ENCODE measurements at regions not wholly inside any gene's neighbourhood (a gene's known extent, or its start where the extent isn't known, plus 50 kb on each side); places are given as distances from the start of the nearest gene placed in this dataset.
"Not testable (repeated sequence)": the region's sequence is repeated elsewhere in the genome, so short reads cannot be mapped to it uniquely, and the experiment has no call there.

DNA sequence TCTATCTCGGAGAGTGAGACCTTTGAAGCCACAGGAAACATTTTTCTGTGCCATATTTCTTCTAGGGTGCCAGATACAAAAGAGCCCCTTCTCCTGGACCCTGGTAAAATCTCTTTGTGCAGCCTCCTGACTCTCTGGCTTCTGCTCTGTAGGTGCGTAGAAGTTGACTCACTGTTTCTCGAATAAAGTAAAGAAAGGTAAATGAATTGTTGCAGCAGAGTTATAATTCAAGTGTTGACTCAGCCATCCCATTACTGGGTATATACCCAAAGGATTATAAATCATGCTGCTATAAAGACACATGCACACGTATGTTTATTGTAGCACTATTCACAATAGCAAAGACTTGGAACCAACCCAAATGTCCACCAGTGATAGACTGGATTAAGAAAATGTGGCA, 371.0 kb downstream of the OSTF1 start:
- DNase-seq (ENCODE audit: low read depth) = not testable (repeated sequence)

DNA sequence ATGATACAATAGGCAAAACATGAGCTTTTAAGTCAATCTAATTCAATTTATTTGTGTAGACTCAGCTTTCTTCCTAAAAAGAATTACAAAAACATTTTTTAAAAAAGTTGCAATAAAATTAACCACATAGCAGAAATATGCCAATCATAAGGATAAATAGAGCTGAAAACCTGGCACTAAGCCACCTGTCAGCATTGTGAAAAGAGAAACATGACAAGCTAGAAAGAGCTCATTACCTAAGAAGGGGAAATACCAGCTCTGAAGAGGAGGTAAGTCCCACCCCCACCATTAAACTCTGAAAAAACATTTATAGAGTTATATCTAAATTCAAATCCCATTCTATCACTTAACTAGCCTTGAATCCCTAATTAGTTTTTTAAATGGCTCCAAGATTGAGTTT, 372.9 kb downstream of the OSTF1 start:
- DNase-seq (ENCODE audit: low read depth) = no peak

DNA sequence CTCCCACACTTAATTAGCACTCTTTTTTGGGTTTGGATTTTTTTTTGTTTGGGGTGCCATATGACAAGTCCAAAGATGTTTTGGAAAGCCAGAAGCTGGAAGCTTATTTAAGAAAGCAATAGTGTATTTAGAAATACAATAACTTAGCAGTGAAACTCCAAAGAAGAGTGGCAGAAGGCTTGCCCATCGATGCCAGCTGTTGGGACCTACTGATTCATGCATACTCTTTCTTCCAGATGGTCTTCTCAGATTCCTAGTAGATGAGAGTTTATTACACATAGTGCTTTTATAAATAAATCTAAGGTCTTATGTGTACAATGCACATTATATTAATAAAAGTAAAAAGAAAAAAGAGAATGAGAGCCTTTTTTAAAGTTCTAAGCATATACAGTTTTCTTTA, 374.6 kb downstream of the OSTF1 start:
- DNase-seq (ENCODE audit: low read depth) = no peak

DNA sequence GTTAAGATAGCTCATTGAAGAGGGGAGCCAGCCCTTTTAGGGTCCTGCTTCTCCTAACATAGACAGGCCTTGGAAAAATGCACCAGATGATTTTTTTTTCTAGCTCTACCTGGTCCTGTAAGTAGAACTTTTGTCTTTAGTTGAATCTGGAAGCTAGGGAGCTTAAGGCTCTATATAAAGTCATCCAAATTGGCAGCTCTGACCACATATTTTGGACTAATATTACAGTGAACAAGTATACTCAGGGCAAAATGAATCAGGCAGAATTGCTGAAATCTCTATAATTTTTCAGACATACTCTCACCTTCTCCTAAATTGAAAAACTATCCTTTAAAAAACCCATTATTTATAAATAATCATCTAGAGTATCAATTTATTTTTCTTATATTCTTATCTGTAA, 375.6 kb downstream of the OSTF1 start:
- DNase-seq (ENCODE audit: low read depth) = no peak

DNA sequence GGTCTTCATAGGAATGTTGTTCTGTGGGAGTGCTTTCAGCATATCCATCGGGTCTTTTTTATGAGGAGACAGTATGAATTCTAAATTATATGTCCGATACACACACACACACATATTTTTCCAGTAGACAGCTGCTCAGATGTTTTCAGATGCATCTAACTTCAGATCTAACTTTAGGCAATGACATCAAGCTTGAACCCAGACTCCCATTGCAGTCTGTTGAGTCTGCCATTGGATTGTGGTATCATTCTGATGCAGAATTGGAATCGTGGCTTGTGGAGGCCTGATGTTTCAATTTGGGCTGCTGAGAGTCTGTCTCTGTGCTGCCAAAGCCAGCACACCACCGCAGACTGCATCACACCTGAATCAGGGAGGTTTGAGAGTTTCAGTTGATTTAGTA, 376.4 kb downstream of the OSTF1 start:
- no peak for DNase-seq (ENCODE audit: low read depth)

DNA sequence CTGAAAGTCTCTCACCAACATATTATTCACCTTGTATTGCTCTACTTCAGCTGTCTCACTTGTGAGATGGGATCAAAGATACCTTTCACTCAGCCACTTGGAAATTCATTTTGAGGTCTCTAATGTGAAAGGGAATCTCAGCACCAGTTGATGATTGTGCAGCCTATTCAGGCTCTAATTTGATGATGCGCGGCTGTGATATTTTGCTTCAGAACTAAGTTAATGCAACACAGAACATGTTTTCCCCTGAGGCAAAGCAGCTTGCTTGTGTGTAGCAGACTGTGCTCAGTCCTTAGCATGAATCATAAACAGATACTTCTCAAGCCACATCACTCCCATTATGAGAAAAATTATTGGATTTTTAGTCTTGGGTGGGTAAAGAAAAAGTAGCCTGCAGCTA, 378.8 kb downstream of the OSTF1 start:
- DNase-seq (ENCODE audit: low read depth) = peak; percentile 39

DNA sequence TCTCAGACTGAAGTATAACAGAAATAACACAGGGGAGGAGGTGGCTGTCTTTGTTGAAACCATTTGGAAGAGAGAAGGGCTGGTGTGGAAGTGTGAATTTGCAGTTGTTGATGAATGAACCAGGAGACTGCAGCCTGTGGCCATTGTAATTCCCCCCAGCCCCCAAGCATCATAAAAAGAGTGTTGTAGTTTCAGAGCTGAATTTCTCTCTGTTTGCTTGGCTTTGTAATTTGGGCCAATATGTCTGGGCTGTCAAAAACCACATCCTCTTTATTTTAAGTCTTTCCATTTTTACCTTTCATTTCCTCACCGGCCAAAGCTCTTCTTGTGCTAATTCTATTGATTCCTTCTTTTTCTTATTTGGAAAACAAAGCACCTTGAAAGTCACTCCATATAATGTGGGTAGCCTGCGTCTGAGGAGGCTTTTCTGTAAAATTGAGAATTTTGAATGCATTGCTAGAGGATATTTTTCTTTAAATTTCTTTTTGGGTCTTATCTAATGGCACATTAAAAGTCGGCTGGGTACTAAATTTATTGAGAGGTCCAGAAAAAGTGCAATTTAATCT, 383.3 kb downstream of the OSTF1 start:
- no peak for DNase-seq (ENCODE audit: low read depth)

DNA sequence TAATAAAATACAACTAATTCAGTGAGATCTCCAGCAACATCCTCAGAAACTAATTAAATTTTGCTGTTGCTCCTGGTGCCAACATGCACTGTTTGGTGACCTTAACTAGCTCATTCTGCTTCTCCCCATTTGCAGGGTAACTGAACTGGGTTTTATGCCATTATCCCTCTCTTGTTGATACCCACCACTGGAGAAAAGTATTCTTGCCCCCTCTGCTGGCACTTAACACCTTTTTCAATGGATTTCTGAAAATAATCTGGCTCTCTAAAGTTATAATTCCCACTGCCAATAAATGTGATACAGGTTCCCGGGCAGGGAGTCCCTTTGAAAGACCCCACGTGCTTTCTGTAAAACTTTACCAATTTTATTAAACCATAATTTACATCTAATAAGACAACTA, 394.3 kb downstream of the OSTF1 start:
- no peak for DNase-seq (ENCODE audit: low read depth)

DNA sequence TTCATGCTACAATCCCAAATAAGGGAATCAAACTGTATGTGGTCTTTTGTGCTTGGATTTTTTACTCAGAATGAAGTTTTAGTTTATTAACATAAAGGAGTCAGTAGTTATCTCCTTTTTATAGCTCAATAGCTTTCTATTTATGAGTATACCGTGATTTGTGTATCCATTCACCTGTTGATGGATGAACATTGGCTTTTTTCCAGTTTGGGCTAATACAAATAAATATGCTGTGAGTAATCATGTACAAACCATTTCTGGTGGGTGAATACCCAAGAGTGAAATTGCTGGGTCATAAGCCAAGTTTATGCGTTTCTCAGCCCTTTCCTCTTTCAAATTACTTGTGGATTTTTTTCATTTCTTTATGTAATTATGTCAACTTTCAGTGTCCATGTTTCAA, 395.3 kb downstream of the OSTF1 start:
- DNase-seq (ENCODE audit: low read depth) = peak; percentile 36

DNA sequence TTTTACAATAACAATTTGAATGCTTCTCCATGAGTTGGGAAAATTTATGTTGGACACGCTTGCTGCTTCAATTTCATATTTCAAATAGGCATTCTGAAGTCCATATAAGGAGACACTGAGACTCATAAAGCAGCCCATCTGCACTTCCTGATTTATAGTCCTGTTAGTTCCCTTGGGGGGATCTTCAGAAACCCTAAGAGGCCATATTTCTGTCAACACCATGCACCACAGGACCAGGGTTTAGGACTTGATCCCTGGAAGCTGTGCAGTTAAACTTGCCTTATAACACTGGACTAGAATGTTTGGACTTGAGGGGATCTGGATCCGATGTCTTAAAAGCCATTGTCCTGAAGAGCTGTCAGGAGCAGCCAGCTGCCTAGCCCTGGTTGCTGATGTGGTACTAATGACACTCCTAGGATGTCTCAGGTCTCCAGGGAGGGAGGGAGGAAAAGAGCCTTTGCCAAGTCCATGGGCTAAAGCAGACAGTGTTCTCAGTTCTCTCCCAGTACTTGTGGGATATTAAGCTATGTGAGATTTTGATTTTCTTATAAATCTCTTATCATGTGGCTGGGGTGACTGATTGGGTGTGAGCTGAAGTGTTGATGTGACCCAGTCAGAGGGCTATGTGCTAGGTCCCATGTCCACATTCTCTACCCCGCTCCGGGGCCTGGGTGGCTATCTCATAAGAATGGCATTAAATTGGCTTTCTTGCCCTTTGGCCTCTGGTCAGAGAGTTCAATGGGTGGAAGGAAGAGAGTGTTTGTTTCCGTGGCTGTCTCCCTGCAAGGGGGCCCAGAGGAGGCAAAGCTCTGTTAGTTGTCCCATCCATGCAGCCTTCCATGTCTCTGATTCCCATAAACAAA, 399.8 kb downstream of the OSTF1 start:
- DNase-seq (ENCODE audit: low read depth) = no peak

DNA sequence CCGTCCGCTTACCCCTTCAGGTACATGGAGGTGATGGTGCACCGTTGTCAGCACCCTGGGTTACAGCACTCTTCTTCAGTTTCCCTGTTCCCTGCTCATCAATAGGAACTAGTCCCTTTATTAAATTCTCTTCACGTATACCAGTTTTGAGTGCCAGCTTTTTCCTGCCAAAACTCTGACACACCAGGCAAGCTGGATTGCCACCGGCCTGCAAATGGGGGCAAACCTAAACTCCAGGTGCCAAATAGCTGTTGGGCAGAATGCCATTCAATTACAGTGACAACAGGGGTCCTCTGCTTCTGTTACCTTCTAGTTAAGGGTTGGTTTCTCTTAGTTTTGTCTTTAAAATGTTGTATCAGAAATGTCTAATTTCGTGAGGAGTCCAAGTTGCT, 400.4 kb downstream of the OSTF1 start:
- no peak for DNase-seq (ENCODE audit: low read depth)

DNA sequence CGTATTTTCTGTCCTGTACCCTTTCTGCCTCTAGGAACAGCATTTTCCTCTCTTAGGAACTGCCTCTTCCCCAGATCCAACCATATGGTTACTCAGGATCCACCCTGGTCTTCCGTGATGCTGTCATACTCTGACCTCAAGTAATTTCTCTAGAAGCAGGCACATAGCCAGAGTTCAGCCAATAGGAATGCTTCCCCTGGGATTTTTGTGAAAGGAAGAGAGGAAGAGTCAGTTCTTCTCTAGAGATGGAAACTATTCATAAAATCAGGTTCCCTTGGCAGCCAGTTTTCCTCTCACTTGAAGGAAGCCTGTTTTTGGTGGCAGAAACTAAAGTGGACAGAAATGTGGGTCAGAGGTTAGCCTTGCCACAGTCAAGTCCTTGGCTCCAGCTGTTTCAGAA, 400.1 kb upstream of the PCSK5 start:
- no peak for DNase-seq (ENCODE audit: low read depth)

DNA sequence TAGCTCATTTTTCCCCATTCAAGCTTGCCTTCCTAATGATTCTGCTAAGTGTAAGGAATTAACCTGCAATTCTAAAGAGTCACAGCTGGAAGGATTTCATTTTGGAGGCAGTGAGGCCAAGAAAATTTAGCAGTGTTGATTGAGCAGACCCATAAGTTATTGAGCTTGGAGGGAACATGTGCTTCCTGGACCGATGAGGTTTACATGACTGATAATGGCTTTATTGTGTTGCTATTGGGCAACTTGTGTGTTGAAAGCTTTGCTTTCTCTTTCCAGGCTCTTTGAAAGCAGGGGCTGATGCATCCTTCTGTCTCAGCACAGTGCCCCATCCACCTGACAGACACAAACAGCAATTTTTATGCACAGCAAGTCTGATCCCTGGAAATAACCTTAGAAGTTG, 398.9 kb upstream of the PCSK5 start:
- no peak for DNase-seq (ENCODE audit: low read depth)

DNA sequence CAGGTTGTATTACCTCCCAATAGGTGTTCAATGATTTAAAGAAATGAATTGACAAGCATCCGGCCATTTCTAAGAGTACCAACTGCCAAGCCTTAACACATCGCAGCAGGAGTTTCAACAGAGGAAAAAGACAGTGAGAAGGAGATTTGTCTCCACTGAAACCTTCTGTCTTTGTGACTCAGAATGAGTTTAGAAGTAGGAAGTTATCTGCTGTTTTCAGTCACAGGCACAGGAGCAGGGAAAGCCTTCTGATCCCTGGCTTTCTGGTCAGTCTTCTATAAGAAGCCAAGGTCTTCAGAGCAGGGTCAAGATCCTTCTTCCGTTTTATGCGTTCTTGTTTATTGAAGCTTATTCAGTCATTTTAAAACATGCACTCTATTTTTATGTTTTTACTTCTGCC, 390.7 kb upstream of the PCSK5 start:
- DNase-seq (ENCODE audit: low read depth) = no peak

DNA sequence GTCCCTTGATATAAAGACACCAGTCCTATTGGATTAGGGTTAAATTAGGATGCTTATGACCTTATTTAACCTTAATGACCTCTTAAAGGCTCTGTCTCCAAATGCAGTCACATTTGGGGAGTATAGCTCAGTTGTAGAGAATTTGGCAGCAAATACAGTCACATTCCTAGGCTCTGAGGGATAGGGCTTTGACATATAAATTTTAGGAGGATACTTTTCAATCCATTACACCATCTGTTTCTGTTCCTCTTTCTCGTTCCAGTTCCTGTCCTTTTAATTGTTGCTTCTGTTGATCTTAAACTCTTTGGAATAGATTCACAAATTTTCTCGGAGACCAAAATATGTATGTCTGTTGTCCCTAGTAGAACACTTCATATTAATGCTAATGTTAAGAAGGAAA, 390.0 kb upstream of the PCSK5 start:
- DNase-seq (ENCODE audit: low read depth) = no peak

DNA sequence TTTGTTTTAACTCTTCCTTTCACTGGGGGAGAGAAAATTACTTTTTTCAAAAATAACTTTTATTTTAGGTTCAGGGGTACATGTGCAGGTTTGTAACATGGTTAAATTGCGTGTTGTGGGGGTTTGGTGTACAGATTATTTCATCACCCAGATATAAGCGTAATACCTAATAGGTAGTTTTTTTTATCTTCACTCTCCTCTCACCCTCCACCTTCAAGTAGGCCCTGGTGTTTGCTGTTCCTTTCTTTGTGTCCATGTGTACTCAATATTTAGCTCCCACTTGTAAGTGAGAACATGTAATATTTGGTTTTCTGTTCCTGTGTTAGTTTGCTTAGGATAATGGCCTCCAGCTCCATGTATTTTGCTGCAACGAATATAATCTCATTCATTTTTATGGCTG, 389.5 kb upstream of the PCSK5 start:
- not testable (repeated sequence) for DNase-seq (ENCODE audit: low read depth)

DNA sequence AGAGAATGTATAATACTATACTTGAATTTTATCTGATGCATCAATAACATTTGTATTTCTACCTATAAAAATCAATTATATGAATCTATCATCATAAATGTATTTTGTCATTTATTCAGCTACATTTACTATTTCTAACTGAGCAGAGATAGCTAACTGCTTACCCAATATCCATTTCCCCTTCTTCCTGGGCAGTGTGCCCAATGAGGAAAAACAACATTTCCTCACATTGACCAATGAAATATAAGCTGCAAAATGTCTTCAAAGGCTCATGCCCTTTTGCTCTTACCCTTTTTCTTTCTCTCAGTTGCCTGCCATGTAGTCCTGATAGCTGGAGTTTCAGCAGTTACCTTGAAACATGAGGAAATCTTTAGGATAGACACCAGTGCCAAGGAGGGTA, 385.8 kb upstream of the PCSK5 start:
- DNase-seq (ENCODE audit: low read depth) = no peak

DNA sequence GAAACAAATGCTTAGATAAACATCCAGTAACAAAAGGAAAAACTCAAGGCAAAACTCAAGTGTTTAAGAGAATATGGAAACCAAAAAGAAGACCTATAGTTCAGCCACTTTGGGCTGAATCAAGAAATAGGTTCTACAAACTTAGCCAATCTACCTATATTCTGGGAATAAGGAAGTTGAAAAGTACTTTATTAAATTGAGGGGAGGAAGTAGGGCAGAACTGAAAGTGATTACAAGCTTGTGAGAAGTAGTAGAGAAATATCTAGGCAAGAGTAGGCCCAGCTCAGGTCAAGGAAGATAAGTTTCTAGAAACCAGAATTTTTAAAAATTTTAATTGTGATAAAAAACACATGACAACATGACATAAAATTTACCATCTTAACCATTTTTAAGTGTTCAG, 384.8 kb upstream of the PCSK5 start:
- DNase-seq (ENCODE audit: low read depth) = no peak

DNA sequence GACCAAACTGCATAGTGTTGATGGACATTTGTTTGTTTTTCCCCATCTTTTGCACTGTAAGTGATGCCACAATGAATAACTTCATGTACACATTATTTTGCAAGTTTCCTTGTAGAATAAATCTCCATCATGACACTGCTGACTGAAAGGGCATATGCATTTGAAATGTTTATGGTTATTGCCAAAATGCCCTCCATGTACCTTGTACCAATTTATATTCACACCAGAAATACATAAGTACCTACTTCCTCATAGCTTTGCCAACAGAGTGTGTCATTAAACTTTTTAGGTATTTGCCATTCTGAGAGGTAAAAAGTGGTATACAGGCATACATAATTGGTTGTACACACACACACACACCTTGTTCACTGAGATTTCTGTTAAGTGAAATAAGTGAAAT, 361.0 kb upstream of the PCSK5 start:
- DNase-seq (ENCODE audit: low read depth) = no peak

DNA sequence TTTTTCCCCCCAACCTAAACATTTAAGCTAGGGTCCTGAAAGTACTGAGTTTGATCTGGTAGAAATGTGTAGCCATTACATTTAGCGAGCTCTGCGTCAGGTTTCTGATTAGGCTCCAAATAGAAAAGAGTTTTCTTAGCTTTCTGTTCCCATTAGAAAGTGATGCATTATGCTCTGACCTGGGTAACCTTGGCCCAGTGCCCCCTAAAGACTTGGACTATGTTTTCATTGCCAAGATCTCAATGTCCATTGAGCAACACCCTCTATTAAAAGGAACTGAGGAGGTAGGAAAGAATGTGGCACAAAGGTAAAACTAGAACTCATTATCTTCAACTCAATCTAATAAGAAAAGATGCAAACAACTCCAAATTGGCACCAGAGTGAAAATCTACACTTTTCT, 358.9 kb upstream of the PCSK5 start:
- DNase-seq (ENCODE audit: low read depth) = no peak

DNA sequence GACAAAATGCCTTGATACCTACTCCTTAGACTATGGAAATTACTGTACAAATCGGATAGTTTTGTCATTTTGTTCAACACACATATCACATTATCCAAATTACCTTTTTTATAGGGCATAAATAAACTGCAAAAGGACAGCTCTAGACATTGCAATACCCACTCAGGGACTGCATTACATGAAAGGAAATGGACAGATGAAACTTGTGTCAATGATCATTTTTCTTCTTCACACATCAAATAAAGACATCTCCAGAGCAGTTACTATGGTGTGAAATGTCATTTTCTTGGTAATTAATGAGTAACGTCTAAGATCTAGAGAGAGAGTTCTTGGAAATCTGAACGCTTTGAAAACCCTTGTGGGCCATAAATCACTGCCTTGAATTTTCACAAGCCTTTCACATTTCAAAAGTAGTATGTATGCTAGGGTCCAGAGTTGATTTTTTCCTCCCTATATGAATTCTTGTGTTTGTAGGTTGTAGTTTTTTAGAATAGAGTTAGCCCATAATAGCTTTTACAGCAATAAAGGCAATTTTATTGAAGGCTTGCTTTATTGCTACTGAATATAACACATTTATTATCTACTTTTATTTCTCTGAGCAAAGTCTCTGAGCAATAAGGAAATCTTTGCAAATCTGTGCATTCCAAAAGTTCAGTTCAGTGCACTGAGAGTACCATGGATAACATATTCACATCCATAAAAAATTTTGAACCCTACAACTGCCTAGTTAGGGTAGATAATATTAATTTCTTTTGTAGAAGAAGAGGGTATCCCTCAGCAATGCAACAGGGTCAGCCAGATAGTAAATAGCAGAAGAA, 358.0 kb upstream of the PCSK5 start:
- no peak for DNase-seq (ENCODE audit: low read depth)

DNA sequence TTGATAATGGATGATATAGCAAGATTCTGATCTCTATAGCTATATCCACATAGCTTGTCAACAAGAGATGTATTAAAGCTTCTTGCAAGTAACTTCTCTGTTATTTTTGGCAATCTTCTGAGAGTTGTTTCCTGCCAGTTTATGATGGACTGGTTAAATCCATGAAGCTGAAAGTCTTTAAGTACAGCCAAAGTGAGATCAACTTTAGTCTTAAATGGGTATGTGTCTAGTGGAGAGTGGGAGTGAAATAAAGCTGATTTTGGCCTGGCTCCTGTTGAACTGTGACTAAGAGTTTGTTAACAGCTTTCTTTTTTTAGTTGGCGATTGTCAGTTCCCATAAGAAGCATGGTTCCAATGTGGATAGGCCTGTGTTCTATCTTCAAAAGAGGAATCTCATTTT, 350.9 kb upstream of the PCSK5 start:
- DNase-seq (ENCODE audit: low read depth) = no peak

DNA sequence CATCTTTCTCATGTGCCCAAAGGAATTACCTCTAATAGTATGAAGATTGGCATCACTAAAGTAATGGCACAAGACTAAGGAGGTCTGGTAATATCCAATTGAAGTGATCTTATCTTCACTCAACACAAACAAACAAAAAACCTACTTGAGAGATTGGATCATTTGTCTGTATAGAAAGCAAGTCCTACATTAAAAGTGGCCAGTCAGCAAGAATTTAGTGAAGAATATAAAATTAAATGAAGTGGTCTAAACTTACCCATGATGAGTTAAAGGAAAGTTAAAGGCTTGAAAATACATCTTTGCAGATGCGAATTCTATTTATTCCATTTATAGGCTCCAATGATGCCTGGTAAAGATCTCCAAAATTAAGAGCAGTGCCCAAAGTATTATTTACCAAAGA, 350.3 kb upstream of the PCSK5 start:
- no peak for DNase-seq (ENCODE audit: low read depth)
